DND-41 (cell line): ENCODE measurements at regions not wholly inside any gene's neighbourhood (a gene's known extent, or its start where the extent isn't known, plus 50 kb on each side); places are given as distances from the start of the nearest gene placed in this dataset.

Source experiments
- ATAC-seq: fragments of 200-7000 bp; cut with Tn5 transposase; 3 replicates; pipeline ENCODE4 v1.9.1; 2021; ENCODE audit warnings: low read depth; ENCODE audit not compliant: insufficient read depth
- DNase-seq: peaks from one replicate; pipeline ENCODE4 v3.0.0-alpha.2; 2020
- H2AFZ ChIP-seq: 2 replicates; pipeline ENCODE4 v1.6.0; 2012; ENCODE audit warnings: low read depth, low read length
- H3K27ac ChIP-seq: 2 replicates; pipeline ENCODE4 v1.5.1; 2012; ENCODE audit warnings: low read length, inconsistent platforms
- H3K27me3 ChIP-seq: fragments of 200-600 bp; sonication (generic); 2 replicates; pipeline ENCODE4 v1.6.0; 2012; ENCODE audit warnings: low read length, mild to moderate bottlenecking, inconsistent platforms; ENCODE audit not compliant: insufficient read depth, poor library complexity
- H3K36me3 ChIP-seq: 2 replicates; pipeline ENCODE4 v1.5.1; 2012; ENCODE audit warnings: low read length, inconsistent platforms; ENCODE audit not compliant: insufficient read depth
- H3K4me1 ChIP-seq: 2 replicates; pipeline ENCODE4 v1.5.1; 2012; ENCODE audit warnings: mild to moderate bottlenecking, low read length; ENCODE audit not compliant: insufficient read depth
- H3K4me2 ChIP-seq: 2 replicates; pipeline ENCODE4 v1.6.0; 2012; ENCODE audit warnings: mild to moderate bottlenecking, moderate library complexity, low read length, inconsistent platforms; ENCODE audit not compliant: insufficient read depth
- H3K4me3 ChIP-seq, 2 experiments: fragments of 200-600 bp in 1 of 2; shearing (Covaris generic) in 1 of 2; 2 replicates each; pipeline ENCODE4 v1.5.1; 2012 to 2016; ENCODE audit warnings: inconsistent platforms in 2 of 2, low read length in 2 of 2, mild to moderate bottlenecking in 2 of 2, low read depth in 1 of 2, moderate library complexity in 1 of 2
- H3K79me2 ChIP-seq: 2 replicates; pipeline ENCODE4 v1.6.0; 2012; ENCODE audit warnings: low read length, inconsistent platforms; ENCODE audit not compliant: insufficient read depth
- H3K9ac ChIP-seq: 2 replicates; pipeline ENCODE4 v1.6.0; 2012; ENCODE audit warnings: low read depth, mild to moderate bottlenecking, inconsistent platforms, low read length, moderate library complexity
- H3K9me3 ChIP-seq: 2 replicates; pipeline ENCODE4 v1.5.1; 2012; ENCODE audit warnings: low read length, moderate library complexity, mild to moderate bottlenecking, inconsistent platforms; ENCODE audit not compliant: insufficient read depth, severe bottlenecking
- H4K20me1 ChIP-seq: 2 replicates; pipeline ENCODE4 v1.6.0; 2012; ENCODE audit warnings: low read length; ENCODE audit not compliant: insufficient read depth
- EZH2 ChIP-seq: IDR thresholded peaks from 3 replicates; pipeline ENCODE4 v1.6.1; 2012; ENCODE audit warnings: borderline replicate concordance, low read depth, mild to moderate bottlenecking, moderate library complexity, low read length, inconsistent platforms; ENCODE audit not compliant: severe bottlenecking
- TF ChIP-seq, protein P1 (sequence below): IDR thresholded peaks from 2 replicates; pipeline ENCODE4 v1.5.1; 2012; ENCODE audit warnings: borderline replicate concordance, low read length, moderate library complexity, mild to moderate bottlenecking; ENCODE audit not compliant: poor library complexity, severe bottlenecking; ENCODE audit errors: extremely low read depth

DNA sequence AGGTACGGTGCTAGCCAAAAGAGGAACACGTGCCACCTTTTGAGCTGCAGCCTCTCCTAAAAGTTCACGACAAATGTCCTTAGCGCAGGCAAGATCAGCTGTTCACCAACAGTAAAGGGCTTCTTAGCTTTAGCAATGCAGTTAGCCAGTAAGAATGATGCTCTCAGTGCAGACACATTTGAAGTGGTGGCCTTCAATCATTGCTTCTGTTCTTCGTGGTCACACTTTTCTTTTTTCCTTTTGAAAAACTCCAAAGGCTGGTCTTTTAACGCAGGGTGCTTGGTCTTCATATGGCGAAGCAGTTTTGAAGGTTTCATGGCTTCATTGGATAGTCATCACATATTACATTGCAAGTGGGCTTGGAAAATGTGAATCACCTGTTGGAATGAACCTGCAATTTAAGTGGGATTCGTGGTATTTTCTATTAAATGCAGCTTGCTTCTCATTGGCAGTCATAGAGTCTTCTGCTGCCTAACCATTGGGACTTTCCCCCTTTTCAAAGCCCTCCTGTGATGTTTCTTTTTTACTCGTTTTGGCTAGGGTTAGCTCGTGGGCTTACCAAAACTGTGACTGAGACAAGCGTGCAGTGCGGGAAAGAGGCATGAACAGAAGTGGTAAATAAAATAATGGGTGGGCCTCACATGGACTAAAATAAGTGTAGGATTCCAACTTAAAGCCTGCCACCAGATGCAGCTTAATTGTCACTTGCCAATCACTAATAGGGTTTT, 100.9 kb downstream of the MRPL36 start:
- Histone ChIP-seq H3K27ac (no peak overlapping the region), H3K4me3 (no peak overlapping the region), H3K36me3 (no peaks in the 10 kb centered on the region), H3K9me3 (no peaks in the 10 kb centered on the region), H3K79me2 (no peaks in the 10 kb centered on the region), H3K4me2 (no peak overlapping the region), H2AFZ (no peak overlapping the region), H3K9ac (no peak overlapping the region), H4K20me1 (no peaks in the 10 kb centered on the region), H3K4me1 (no peaks in the 10 kb centered on the region), H3K27me3 (peaks cover 6% of the 10 kb centered on the region)
- DNase-seq, result no peak
- no peak for ATAC-seq
- TF ChIP-seq, protein P1, sequence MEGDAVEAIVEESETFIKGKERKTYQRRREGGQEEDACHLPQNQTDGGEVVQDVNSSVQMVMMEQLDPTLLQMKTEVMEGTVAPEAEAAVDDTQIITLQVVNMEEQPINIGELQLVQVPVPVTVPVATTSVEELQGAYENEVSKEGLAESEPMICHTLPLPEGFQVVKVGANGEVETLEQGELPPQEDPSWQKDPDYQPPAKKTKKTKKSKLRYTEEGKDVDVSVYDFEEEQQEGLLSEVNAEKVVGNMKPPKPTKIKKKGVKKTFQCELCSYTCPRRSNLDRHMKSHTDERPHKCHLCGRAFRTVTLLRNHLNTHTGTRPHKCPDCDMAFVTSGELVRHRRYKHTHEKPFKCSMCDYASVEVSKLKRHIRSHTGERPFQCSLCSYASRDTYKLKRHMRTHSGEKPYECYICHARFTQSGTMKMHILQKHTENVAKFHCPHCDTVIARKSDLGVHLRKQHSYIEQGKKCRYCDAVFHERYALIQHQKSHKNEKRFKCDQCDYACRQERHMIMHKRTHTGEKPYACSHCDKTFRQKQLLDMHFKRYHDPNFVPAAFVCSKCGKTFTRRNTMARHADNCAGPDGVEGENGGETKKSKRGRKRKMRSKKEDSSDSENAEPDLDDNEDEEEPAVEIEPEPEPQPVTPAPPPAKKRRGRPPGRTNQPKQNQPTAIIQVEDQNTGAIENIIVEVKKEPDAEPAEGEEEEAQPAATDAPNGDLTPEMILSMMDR, result no peak
- no peak for TF ChIP-seq EZH2

DNA sequence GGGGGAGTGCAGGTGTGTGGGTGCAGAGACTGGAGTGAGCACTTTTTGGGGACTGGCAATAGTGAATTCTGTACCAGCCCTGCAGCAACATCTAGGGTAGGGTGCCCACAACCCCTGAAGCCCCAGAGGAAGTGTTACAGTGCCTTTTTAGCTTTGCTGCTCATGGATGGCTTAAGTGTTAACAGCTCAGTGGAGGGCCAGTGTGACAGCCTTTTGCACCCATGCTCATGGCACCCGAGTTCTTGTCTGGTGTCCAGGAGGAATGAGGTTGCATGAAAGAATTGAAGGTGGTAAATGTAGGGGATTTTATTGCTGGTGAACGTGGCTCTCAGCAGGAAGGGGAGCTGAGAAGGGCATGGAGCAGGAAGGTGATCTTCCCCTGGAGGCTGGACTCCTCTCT, 107.3 kb downstream of the MRPL36 start:
- Histone ChIP-seq H3K27me3 (no peaks in the 10 kb centered on the region), H3K79me2 (no peaks in the 10 kb centered on the region), H3K4me3 (no peak overlapping the region), H3K4me2 (no peak overlapping the region), H4K20me1 (no peaks in the 10 kb centered on the region), H2AFZ (no peak overlapping the region), H3K27ac (no peak overlapping the region), H3K9me3 (peaks cover 2% of the 10 kb centered on the region), H3K9ac (no peak overlapping the region), H3K36me3 (no peaks in the 10 kb centered on the region), H3K4me1 (no peaks in the 10 kb centered on the region)
- ATAC-seq (no peak), DNase-seq (no peak)
- TF ChIP-seq, protein P1, result no peak
- TF ChIP-seq EZH2, result no peak

DNA sequence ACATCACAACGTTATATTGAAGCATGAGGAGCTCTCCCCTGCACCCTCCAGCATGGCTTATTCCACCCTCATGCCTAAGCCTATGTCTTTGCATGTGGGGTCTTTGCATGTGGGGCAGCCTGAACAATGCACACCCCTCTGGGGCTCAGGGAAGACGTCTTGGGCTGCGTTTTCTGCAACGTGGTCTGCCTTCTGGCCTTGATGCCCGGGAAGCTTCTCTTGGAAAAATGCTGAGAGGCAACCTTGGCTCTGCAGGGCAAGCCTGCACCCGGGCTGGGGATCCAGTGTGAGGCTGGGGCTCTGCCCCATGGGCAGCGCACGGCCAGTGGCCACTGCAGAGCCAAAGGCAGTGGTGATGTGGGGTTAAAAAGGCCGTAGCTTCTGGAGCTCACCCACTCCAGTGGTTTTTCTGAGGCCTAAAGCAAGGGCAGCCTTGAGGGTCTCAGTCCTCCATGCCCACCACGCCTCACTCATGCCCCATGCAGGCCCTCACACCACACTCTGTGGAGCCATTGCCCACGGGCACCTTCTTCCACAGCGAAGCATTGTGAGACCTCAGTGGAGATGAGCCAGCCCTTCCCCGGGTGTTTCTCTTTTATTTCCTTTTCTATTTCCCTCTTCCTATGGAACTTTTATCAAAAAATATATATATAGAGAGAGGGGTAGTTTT, 112.2 kb downstream of the MRPL36 start:
- H3K36me3 ChIP-seq, result no peaks in the 10 kb centered on the region
- no peak overlapping the region for H3K4me2 ChIP-seq
- no peak for TF ChIP-seq EZH2
- TF ChIP-seq, protein P1, result no peak
- no peaks in the 10 kb centered on the region for H3K79me2 ChIP-seq
- no peak overlapping the region for H3K27ac ChIP-seq
- ATAC-seq (no peak), DNase-seq (no peak)
- no peaks in the 10 kb centered on the region for H3K4me1 ChIP-seq
- no peaks in the 10 kb centered on the region for H4K20me1 ChIP-seq
- H2AFZ ChIP-seq, result no peak overlapping the region
- no peak overlapping the region for H3K9ac ChIP-seq
- peaks cover 2% of the 10 kb centered on the region for H3K9me3 ChIP-seq
- no peaks in the 10 kb centered on the region for H3K27me3 ChIP-seq
- no peak overlapping the region for H3K4me3 ChIP-seq
